Panc1 (cell line): ENCODE measurements at regions not wholly inside any gene's neighbourhood (a gene's known extent, or its start where the extent isn't known, plus 50 kb on each side); places are given as distances from the start of the nearest gene placed in this dataset.

ENCODE experiments used
- POLR2AphosphoS5 ChIP-seq: IDR thresholded peaks from 2 replicates; pipeline ENCODE4 v1.6.1; 2012; ENCODE audit warnings: mild to moderate bottlenecking, low read depth, low read length, moderate library complexity
- SIN3A ChIP-seq: IDR thresholded peaks from 2 replicates; pipeline ENCODE4 v1.6.1; 2012; ENCODE audit warnings: low read depth, mild to moderate bottlenecking, low read length, moderate library complexity, borderline replicate concordance; ENCODE audit not compliant: insufficient read depth
- TF ChIP-seq, protein P1 (sequence below): fragments of 450-650 bp; IDR thresholded peaks from 2 replicates; pipeline ENCODE4 v1.5.1; 2017; ENCODE audit warnings: mild to moderate bottlenecking

- TF ChIP-seq, protein P1, sequence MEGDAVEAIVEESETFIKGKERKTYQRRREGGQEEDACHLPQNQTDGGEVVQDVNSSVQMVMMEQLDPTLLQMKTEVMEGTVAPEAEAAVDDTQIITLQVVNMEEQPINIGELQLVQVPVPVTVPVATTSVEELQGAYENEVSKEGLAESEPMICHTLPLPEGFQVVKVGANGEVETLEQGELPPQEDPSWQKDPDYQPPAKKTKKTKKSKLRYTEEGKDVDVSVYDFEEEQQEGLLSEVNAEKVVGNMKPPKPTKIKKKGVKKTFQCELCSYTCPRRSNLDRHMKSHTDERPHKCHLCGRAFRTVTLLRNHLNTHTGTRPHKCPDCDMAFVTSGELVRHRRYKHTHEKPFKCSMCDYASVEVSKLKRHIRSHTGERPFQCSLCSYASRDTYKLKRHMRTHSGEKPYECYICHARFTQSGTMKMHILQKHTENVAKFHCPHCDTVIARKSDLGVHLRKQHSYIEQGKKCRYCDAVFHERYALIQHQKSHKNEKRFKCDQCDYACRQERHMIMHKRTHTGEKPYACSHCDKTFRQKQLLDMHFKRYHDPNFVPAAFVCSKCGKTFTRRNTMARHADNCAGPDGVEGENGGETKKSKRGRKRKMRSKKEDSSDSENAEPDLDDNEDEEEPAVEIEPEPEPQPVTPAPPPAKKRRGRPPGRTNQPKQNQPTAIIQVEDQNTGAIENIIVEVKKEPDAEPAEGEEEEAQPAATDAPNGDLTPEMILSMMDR = no peak
- TF ChIP-seq SIN3A (no peak), POLR2AphosphoS5 (no peak)
These were observed 898.1 kb upstream of the WWC1 start for GRCh38 chr5:167393358-167393757.
